ENCODE measurements at regions not wholly inside any gene's neighbourhood (a gene's known extent, or its start where the extent isn't known, plus 50 kb on each side); places are given as distances from the start of the nearest gene placed in this dataset.
A peak's percentile ranks its signal among the peaks of the same experiment; 100 is the strongest.
"Not testable (repeated sequence)": the region's sequence is repeated elsewhere in the genome, so short reads cannot be mapped to it uniquely, and the experiment has no call there.

DNA sequence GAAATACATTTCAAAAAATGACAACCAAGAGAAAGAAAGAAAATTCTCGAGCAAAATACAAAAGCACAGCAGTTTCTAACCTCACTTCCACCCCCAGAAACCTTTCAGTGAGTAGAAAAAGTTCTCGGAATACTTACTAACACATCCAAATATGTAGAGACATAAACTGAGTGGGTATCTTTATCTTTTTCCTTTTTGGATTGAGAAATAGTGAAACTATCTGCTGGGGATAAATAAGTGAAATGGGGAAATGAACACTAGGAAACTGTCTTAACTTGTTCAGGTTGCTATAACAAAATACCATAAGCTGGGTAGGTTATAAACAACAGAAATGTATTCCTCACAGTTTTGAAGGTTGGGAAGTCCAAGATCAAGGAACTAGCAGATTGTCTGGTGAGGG is 72.0 kb downstream of the VCAM1 start:
- no peak for DNase-seq (ENCODE audit: low spot score)

DNA sequence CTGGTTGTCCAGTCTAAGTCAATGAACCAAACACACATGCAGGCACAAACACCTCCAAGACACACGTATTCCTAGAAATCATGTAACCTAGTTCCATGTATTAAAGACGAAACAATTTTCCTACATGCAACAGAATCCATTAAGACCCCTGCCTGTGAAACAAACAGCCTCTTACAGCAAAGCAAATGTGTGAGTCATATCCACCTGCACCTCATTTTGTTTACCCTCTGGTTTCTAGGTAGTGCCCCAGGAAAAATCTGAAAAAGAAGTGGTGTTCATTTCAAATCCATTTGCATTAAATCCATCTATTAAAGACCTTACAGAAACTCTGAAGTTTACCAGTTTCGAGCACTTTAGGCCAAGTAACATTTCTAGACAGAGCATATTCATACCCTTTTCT is 74.1 kb downstream of the VCAM1 start:
- DNase-seq (ENCODE audit: low spot score): no peak

GRCh38 chr1:100794748-100795645 is 75.5 kb downstream of the VCAM1 start:
- DNase-seq (ENCODE audit: low spot score): no peak

- no peak for DNase-seq (ENCODE audit: low spot score)
Measured at GRCh38 chr1:100795646-100795985, 76.1 kb downstream of the VCAM1 start.

GRCh38 chr1:100796046-100796445 is 76.5 kb downstream of the VCAM1 start:
- no peak for DNase-seq (ENCODE audit: low spot score)

DNA sequence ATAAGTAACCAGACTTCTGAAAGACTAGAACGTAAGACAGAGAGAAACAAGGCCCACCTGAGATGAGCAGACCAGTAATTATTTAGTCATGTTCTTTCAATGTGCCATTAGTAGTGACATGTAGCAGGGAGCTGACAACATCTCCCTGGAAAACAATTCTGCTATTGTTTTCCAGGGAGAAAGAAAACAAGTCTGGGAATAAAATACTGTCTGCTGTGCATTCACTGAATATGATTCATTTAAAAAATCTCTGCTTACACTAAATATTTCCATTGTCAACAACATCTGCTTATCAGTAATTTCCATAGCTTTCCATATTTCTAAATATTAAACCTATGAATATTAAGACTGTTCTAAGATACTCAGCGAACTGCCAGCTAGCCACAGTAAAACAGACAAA is 80.0 kb downstream of the VCAM1 start:
- DNase-seq (ENCODE audit: low spot score): peak; percentile 58

DNA sequence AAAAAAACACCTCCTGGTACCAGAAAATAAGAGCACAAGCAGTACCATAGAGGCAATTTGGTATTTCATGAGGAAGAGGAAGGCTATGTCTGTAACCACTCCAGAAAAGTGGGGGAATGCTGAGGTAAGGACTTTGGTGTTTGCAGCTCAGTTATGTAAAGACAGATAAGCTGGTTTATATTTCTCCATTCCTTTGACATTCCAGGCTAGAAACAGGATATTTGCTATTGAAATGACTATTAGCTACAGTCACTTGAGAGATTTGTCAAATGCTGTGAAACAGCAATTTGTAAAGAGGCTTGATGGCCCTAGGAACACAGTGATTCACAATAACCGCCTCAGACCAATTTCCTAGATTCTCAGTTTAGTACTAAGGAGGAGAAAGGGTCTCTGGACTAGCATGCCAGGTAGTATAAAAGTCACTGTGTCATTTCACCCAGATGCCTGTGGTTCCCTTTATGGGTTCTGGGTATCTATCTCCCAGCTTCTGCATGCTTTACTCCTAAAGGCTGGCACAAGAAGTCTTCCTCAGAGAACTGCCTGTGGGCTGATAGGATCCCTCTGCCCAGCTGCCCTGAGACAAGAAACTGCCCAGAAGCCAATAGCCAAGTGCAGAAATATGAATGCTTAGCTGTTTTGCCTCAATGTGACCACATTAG is 80.5 kb downstream of the VCAM1 start:
- DNase-seq (ENCODE audit: low spot score): peak; percentile 15

- not testable (repeated sequence) for DNase-seq (ENCODE audit: low spot score)
Measured at GRCh38 chr1:100801256-100801655, 81.7 kb downstream of the VCAM1 start.

GRCh38 chr1:100803280-100803679 is 83.7 kb downstream of the VCAM1 start:
- DNase-seq (ENCODE audit: low spot score): not testable (repeated sequence)

GRCh38 chr1:100806601-100807000 is 87.1 kb downstream of the VCAM1 start:
- no peak for DNase-seq (ENCODE audit: low spot score)

- DNase-seq (ENCODE audit: low spot score): no peak
Measured at GRCh38 chr1:100810360-100810759, 84.3 kb downstream of the EXTL2 start.

GRCh38 chr1:100811808-100812207 is 82.8 kb downstream of the EXTL2 start:
- DNase-seq (ENCODE audit: low spot score): no peak

- DNase-seq (ENCODE audit: low spot score): not testable (repeated sequence)
Measured at GRCh38 chr1:100814938-100815337, 79.7 kb downstream of the EXTL2 start.

DNA sequence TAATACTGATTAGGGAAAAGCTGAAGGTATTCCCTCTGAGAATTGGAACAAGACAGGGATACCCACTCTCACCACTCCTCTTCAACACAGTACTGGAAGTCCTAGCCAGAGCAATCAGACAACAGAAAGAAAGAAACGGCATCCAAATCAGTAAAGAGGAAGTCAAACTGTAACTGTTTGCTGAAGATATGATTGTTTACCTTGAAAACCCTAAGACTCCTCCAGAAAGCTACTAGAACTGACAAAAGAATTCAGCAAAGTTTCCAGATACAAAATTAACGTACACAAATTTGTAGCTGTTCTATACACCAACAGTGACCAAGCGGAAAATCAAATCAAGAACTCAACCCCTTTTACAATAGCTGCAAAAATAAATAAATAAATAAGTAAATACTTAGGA is 78.6 kb downstream of the EXTL2 start:
- DNase-seq (ENCODE audit: low spot score): no peak

GRCh38 chr1:100820195-100820594 is 74.4 kb downstream of the EXTL2 start:
- not testable (repeated sequence) for DNase-seq (ENCODE audit: low spot score)

GRCh38 chr1:100821919-100822318 is 72.7 kb downstream of the EXTL2 start:
- not testable (repeated sequence) for DNase-seq (ENCODE audit: low spot score)

Measured in globus pallidus (tissue), 1 donor.